ENCODE measurements at regions not wholly inside any gene's neighbourhood (a gene's known extent, or its start where the extent isn't known, plus 50 kb on each side); places are given as distances from the start of the nearest gene placed in this dataset.

GRCh38 chr12:91695964-91696363 lies 449.7 kb downstream of the BTG1 start:
- TF ChIP-seq CTCF (conservative IDR thresholded peaks at IDR 0.05; ENCODE audit: low read depth, low read length), result peak; percentile 41; the same call in 1 of the 2 replicates
- no peak for TF ChIP-seq EZH2phosphoT487 (IDR thresholded peaks at IDR 0.05; ENCODE audit: borderline replicate concordance, low read length)

Measured in PC-3 (cell line).